Effector memory CD8-positive, alpha-beta T cell (primary cell): ENCODE measurements at regions not wholly inside any gene's neighbourhood (a gene's known extent, or its start where the extent isn't known, plus 50 kb on each side); places are given as distances from the start of the nearest gene placed in this dataset.

Experiments used
- ATAC-seq: fragments of 150-1000 bp; cut with Tn5 transposase; replicated peaks from 2 replicates; pipeline ENCODE4 v1.10.0; 2021; ENCODE audit warnings: mild to moderate bottlenecking, moderate library complexity
- DNase-seq, 3 experiments: peaks; one replicate each; pipeline ENCODE4 v3.0.0; 2021
- H3K27ac Mint-ChIP-seq, 2 donors: one replicate each; pipeline ENCODE4 v1.8.0; 2022; ENCODE audit warnings: mild to moderate bottlenecking in 2 of 2, mixed read lengths in 2 of 2, moderate library complexity in 2 of 2
- H3K27me3 Mint-ChIP-seq, 2 donors: one replicate each; pipeline ENCODE4 v1.8.0; 2022; ENCODE audit warnings: mixed read lengths in 2 of 2
- H3K36me3 Mint-ChIP-seq: one replicate; pipeline ENCODE4 v1.8.0; 2022; ENCODE audit warnings: mild to moderate bottlenecking, moderate library complexity, mixed read lengths; ENCODE audit not compliant: insufficient read depth
- H3K4me1 Mint-ChIP-seq, 2 donors: one replicate each; pipeline ENCODE4 v1.8.0; 2022; ENCODE audit warnings: low read depth in 2 of 2, mixed read lengths in 2 of 2
- H3K4me3 Mint-ChIP-seq, 2 donors: one replicate each; pipeline ENCODE4 v1.8.0; 2022; ENCODE audit warnings: mild to moderate bottlenecking in 2 of 2, mixed read lengths in 2 of 2, moderate library complexity in 2 of 2
- H3K9me3 Mint-ChIP-seq, 2 donors: one replicate each; pipeline ENCODE4 v1.8.0; 2022; ENCODE audit warnings: mixed read lengths in 2 of 2

GRCh38 chr11:15826826-15827225 lies 529.5 kb downstream of the SOX6 start:
- no peak overlapping the region for H3K27ac Mint-ChIP-seq
- H3K4me1 Mint-ChIP-seq, result no peaks in the 10 kb centered on the region
- H3K4me3 Mint-ChIP-seq, result no peak overlapping the region
- H3K27me3 Mint-ChIP-seq, result peaks cover 0 to 8% of the 10 kb centered on the region in 2 donors
- no peak for ATAC-seq
- H3K36me3 Mint-ChIP-seq, result no peaks in the 10 kb centered on the region
- DNase-seq, result no peak
- peaks cover 10 to 14% of the 10 kb centered on the region in 2 donors for H3K9me3 Mint-ChIP-seq

- Mint-ChIP-seq H3K4me3 (no peak overlapping the region), H3K27ac (no peak overlapping the region), H3K36me3 (no peaks in the 10 kb centered on the region), H3K27me3 (peaks cover 0 to 8% of the 10 kb centered on the region in 2 donors), H3K9me3 (peaks cover 7 to 14% of the 10 kb centered on the region in 2 donors), H3K4me1 (no peaks in the 10 kb centered on the region)
- no peak for ATAC-seq
- no peak for DNase-seq
Measured at GRCh38 chr11:15828215-15828853, 528.0 kb downstream of the SOX6 start.

GRCh38 chr11:15829312-15829711 lies 527.0 kb downstream of the SOX6 start:
- ATAC-seq (no peak), DNase-seq (no peak)

GRCh38 chr11:15830741-15831428 lies 525.5 kb downstream of the SOX6 start:
- Mint-ChIP-seq H3K27me3 (peaks cover 0 to 8% of the 10 kb centered on the region in 2 donors), H3K9me3 (peaks cover 7 to 10% of the 10 kb centered on the region in 2 donors), H3K36me3 (no peaks in the 10 kb centered on the region), H3K4me3 (no peak overlapping the region), H3K4me1 (no peaks in the 10 kb centered on the region), H3K27ac (no peak overlapping the region)
- ATAC-seq (no peak), DNase-seq (no peak)

More at GRCh38 chr11:15829312-15829711, 527.0 kb downstream of the SOX6 start:
- no peak overlapping the region for H3K4me3 Mint-ChIP-seq
- no peaks in the 10 kb centered on the region for H3K4me1 Mint-ChIP-seq
- no peaks in the 10 kb centered on the region for H3K36me3 Mint-ChIP-seq
- peaks cover 7 to 14% of the 10 kb centered on the region in 2 donors for H3K9me3 Mint-ChIP-seq
- peaks cover 0 to 8% of the 10 kb centered on the region in 2 donors for H3K27me3 Mint-ChIP-seq
- H3K27ac Mint-ChIP-seq, result no peak overlapping the region

- no peaks in the 10 kb centered on the region for H3K36me3 Mint-ChIP-seq
- ATAC-seq (no peak), DNase-seq (no peak)
- H3K9me3 Mint-ChIP-seq, result peaks cover 3 to 14% of the 10 kb centered on the region in 2 donors
- H3K27ac Mint-ChIP-seq, result no peak overlapping the region
- no peaks in the 10 kb centered on the region for H3K27me3 Mint-ChIP-seq
- no peaks in the 10 kb centered on the region for H3K4me1 Mint-ChIP-seq
- H3K4me3 Mint-ChIP-seq, result no peak overlapping the region
Measured at GRCh38 chr11:15835788-15836411, 520.4 kb downstream of the SOX6 start.

GRCh38 chr11:15836795-15837194 lies 519.6 kb downstream of the SOX6 start:
- ATAC-seq, result no peak
- no peaks in the 10 kb centered on the region for H3K27me3 Mint-ChIP-seq
- no peak for DNase-seq
- H3K36me3 Mint-ChIP-seq, result no peaks in the 10 kb centered on the region
- H3K27ac Mint-ChIP-seq, result no peak overlapping the region
- H3K4me1 Mint-ChIP-seq, result no peaks in the 10 kb centered on the region
- H3K4me3 Mint-ChIP-seq, result no peak overlapping the region
- peaks cover 3 to 15% of the 10 kb centered on the region in 2 donors for H3K9me3 Mint-ChIP-seq

GRCh38 chr11:15837901-15838489 lies 518.4 kb downstream of the SOX6 start:
- H3K27me3 Mint-ChIP-seq, result no peaks in the 10 kb centered on the region
- no peak overlapping the region for H3K4me3 Mint-ChIP-seq
- H3K36me3 Mint-ChIP-seq, result no peaks in the 10 kb centered on the region
- no peak for DNase-seq
- no peaks in the 10 kb centered on the region for H3K4me1 Mint-ChIP-seq
- H3K9me3 Mint-ChIP-seq, result peaks cover 3 to 21% of the 10 kb centered on the region in 2 donors
- H3K27ac Mint-ChIP-seq, result no peak overlapping the region
- ATAC-seq, result no peak

- Mint-ChIP-seq H3K36me3 (no peaks in the 10 kb centered on the region), H3K27me3 (no peaks in the 10 kb centered on the region), H3K4me1 (no peaks in the 10 kb centered on the region), H3K27ac (no peak overlapping the region), H3K4me3 (no peak overlapping the region), H3K9me3 (peaks cover 3 to 21% of the 10 kb centered on the region in 2 donors)
- no peak for ATAC-seq
- no peak for DNase-seq
Measured at GRCh38 chr11:15839061-15839460, 517.3 kb downstream of the SOX6 start.

- H3K4me3 Mint-ChIP-seq, result no peak overlapping the region
- no peak for ATAC-seq
- H3K9me3 Mint-ChIP-seq, result peaks cover 2 to 21% of the 10 kb centered on the region in 2 donors
- H3K4me1 Mint-ChIP-seq, result no peaks in the 10 kb centered on the region
- no peak overlapping the region for H3K27ac Mint-ChIP-seq
- H3K36me3 Mint-ChIP-seq, result no peaks in the 10 kb centered on the region
- no peaks in the 10 kb centered on the region for H3K27me3 Mint-ChIP-seq
- no peak for DNase-seq
Measured at GRCh38 chr11:15840966-15841365, 515.4 kb downstream of the SOX6 start.

GRCh38 chr11:15841931-15842740 lies 514.2 kb downstream of the SOX6 start:
- Mint-ChIP-seq H3K4me1 (no peaks in the 10 kb centered on the region), H3K9me3 (peaks cover 1 to 13% of the 10 kb centered on the region in 2 donors), H3K36me3 (no peaks in the 10 kb centered on the region), H3K4me3 (no peak overlapping the region), H3K27me3 (no peaks in the 10 kb centered on the region), H3K27ac (no peak overlapping the region)
- DNase-seq, result no peak
- ATAC-seq, result no peak

- Mint-ChIP-seq H3K4me3 (no peak overlapping the region), H3K27me3 (no peaks in the 10 kb centered on the region), H3K27ac (no peak overlapping the region), H3K36me3 (no peaks in the 10 kb centered on the region), H3K9me3 (peaks cover 0 to 7% of the 10 kb centered on the region in 2 donors), H3K4me1 (no peaks in the 10 kb centered on the region)
- DNase-seq (no peak), ATAC-seq (no peak)
Measured at GRCh38 chr11:15843309-15843872, 513.0 kb downstream of the SOX6 start.

- no peak overlapping the region for H3K4me3 Mint-ChIP-seq
- H3K4me1 Mint-ChIP-seq, result no peaks in the 10 kb centered on the region
- no peak overlapping the region for H3K27ac Mint-ChIP-seq
- no peaks in the 10 kb centered on the region for H3K27me3 Mint-ChIP-seq
- DNase-seq (no peak), ATAC-seq (no peak)
- H3K9me3 Mint-ChIP-seq, result peaks cover 3 to 7% of the 10 kb centered on the region in 2 donors
- no peaks in the 10 kb centered on the region for H3K36me3 Mint-ChIP-seq
Measured at GRCh38 chr11:15845261-15845660, 511.1 kb downstream of the SOX6 start.
